Endothelial cell of umbilical vein (primary cell): ENCODE measurements at regions not wholly inside any gene's neighbourhood (a gene's known extent, or its start where the extent isn't known, plus 50 kb on each side); places are given as distances from the start of the nearest gene placed in this dataset.

Experiments
- BruUV-seq: library from RNA; stranded (reverse); fragments of 400-500 nt; replicated peaks from 2 replicates; lab custom pipeline; 2021; lab: Mats Ljungman, UMichigan
- CTCF ChIA-PET: fragments of 300-600, 350-600 bp; sonication (Branson Sonifier 250); formaldehyde crosslinking; loops from one replicate; lab custom pipeline; 2021; ENCODE audit warnings: antibody characterized with exemption, inconsistent platforms; lab: Charles Lee
- POLR2A ChIA-PET: fragments of 300-600, 350-600 bp; sonication (Branson Sonifier 250); formaldehyde crosslinking; loops from one replicate; lab custom pipeline; 2021; ENCODE audit warnings: antibody characterized with exemption, inconsistent platforms; lab: Charles Lee
- DNase-seq: peaks from one replicate; pipeline ENCODE4 v3.0.0-alpha.2; 2011; ENCODE audit warnings: low read depth, low spot score
- FAIRE-seq: peaks from 2 replicates; lab custom pipeline; 2011; peaks lifted over from hg19 to GRCh38; lab: Jason Lieb, UNC
- H2AFZ ChIP-seq: 2 replicates; pipeline ENCODE4 v1.6.0; 2012; ENCODE audit warnings: low read depth, low read length, control low read depth, inconsistent platforms
- H3K27ac ChIP-seq: 2 replicates; pipeline ENCODE4 v1.5.1; 2011; ENCODE audit warnings: low read depth, mild to moderate bottlenecking, control low read depth, low read length, moderate library complexity; ENCODE audit not compliant: insufficient read depth
- H3K27me3 ChIP-seq, 2 experiments: 2 replicates each; pipeline versions ENCODE4 v1.6.0 to v1.6.1; 2011; ENCODE audit warnings: low read length in 2 of 2, mixed read lengths in 1 of 2; ENCODE audit not compliant: control insufficient read depth in 2 of 2, insufficient read depth in 2 of 2
- H3K36me3 ChIP-seq, 2 experiments: 2 replicates in 1 of 2; 3 replicates in 1 of 2; pipeline ENCODE4 v1.5.1; 2011; ENCODE audit warnings: low read length in 2 of 2, mild to moderate bottlenecking in 1 of 2, moderate library complexity in 1 of 2; ENCODE audit not compliant: control insufficient read depth in 2 of 2, insufficient read depth in 2 of 2; ENCODE audit errors: extremely low read depth in 1 of 2
- H3K4me1 ChIP-seq: 3 replicates; pipeline ENCODE4 v1.5.1; 2011; ENCODE audit warnings: mild to moderate bottlenecking, low read length; ENCODE audit not compliant: control insufficient read depth, insufficient read depth; ENCODE audit errors: extremely low read depth
- H3K4me2 ChIP-seq: 2 replicates; pipeline ENCODE4 v1.6.1; 2011; ENCODE audit warnings: low read length, control low read depth, mixed read lengths; ENCODE audit not compliant: insufficient read depth
- H3K4me3 ChIP-seq, 3 experiments: fragments of 200-600 bp in 1 of 3; sonication (generic), shearing (Covaris generic) in 1 of 3; replicated peaks in 1 of 3; 2 replicates each; pipeline ENCODE4 v1.5.1; 2011 to 2016; ENCODE audit warnings: control low read depth in 3 of 3, low read length in 3 of 3, mild to moderate bottlenecking in 2 of 3, inconsistent platforms in 1 of 3, low read depth in 1 of 3, moderate library complexity in 1 of 3; ENCODE audit not compliant: insufficient read depth in 1 of 3
- H3K79me2 ChIP-seq: 2 replicates; pipeline ENCODE4 v1.6.0; 2012; ENCODE audit warnings: low read length, inconsistent platforms; ENCODE audit not compliant: control insufficient read depth, insufficient read depth
- H3K9ac ChIP-seq: replicated peaks from 2 replicates; pipeline ENCODE3; 2011; ENCODE audit warnings: low read length, control low read depth; ENCODE audit not compliant: insufficient read depth; ENCODE audit errors: extremely low read depth
- H3K9me1 ChIP-seq: replicated peaks from 3 replicates; pipeline ENCODE4 v1.6.0; 2011; ENCODE audit warnings: mild to moderate bottlenecking, low read length; ENCODE audit not compliant: control insufficient read depth, insufficient read depth; ENCODE audit errors: extremely low read depth
- H3K9me3 ChIP-seq: replicated peaks from 2 replicates; pipeline ENCODE4 v1.5.1; 2012; ENCODE audit warnings: low read length, inconsistent platforms; ENCODE audit not compliant: control insufficient read depth, insufficient read depth
- H4K20me1 ChIP-seq: replicated peaks from 2 replicates; pipeline ENCODE3; 2011; ENCODE audit warnings: mild to moderate bottlenecking, low read length; ENCODE audit not compliant: control insufficient read depth, insufficient read depth; ENCODE audit errors: extremely low read depth
- CTCF ChIP-seq, 2 donors: IDR thresholded peaks; 1 replicate in 1 of 2; 2 replicates in 1 of 2; pipeline ENCODE4 v1.5.1; 2011; ENCODE audit warnings: low read length in 2 of 2, mild to moderate bottlenecking in 2 of 2, moderate library complexity in 2 of 2, control low read depth in 1 of 2, inconsistent platforms in 1 of 2, low read depth in 1 of 2; ENCODE audit not compliant: insufficient read depth in 1 of 2; ENCODE audit errors: extremely low read depth in 1 of 2
- EZH2 ChIP-seq: IDR thresholded peaks from 2 replicates; pipeline ENCODE4 v1.6.1; 2012; ENCODE audit warnings: borderline replicate concordance, low read depth, mild to moderate bottlenecking, moderate library complexity, low read length, inconsistent platforms; ENCODE audit not compliant: severe bottlenecking
- FOS ChIP-seq: IDR thresholded peaks from 2 replicates; pipeline ENCODE4 v1.6.1; 2011; ENCODE audit warnings: mild to moderate bottlenecking, low read length, moderate library complexity, borderline replicate concordance; ENCODE audit not compliant: insufficient read depth
- GATA2 ChIP-seq: IDR thresholded peaks from 2 replicates; pipeline ENCODE4 v1.7.0; 2011; ENCODE audit warnings: low read depth, mild to moderate bottlenecking, moderate library complexity, mixed read lengths, low read length; ENCODE audit not compliant: insufficient read length, insufficient read depth
- MYC ChIP-seq: IDR thresholded peaks from one replicate; pipeline ENCODE4 v1.6.1; 2011; ENCODE audit warnings: mild to moderate bottlenecking, low read depth, low read length
- POLR2A ChIP-seq: IDR thresholded peaks from 2 replicates; pipeline ENCODE4 v1.6.1; 2012; ENCODE audit warnings: low read depth, mild to moderate bottlenecking, control low read depth, low read length
- POLR2AphosphoS5 ChIP-seq: IDR thresholded peaks from 2 replicates; pipeline ENCODE4 v1.6.1; 2012; ENCODE audit warnings: low read depth, mild to moderate bottlenecking, control low read depth, low read length, moderate library complexity; ENCODE audit not compliant: insufficient read depth
- dilution Hi-C: fragments of 300-500 bp; cut with MboI; formaldehyde crosslinking; loops from one replicate; pipeline ENCODE4 v1.15.0; 2019; ENCODE audit warnings: low sequenced_read_pairs; ENCODE audit not compliant: extremely low pct_ligation_motif_present
- intact Hi-C: fragments of 100-400 bp; cut with micrococcal nuclease; formaldehyde crosslinking; loops from one replicate; pipeline ENCODE4 v1.10.0; 2022
- TF ChIP-seq, protein P1 (sequence below): IDR thresholded peaks from 2 replicates; pipeline ENCODE4 v1.6.1; 2011; ENCODE audit not compliant: insufficient read depth, insufficient read length

DNA sequence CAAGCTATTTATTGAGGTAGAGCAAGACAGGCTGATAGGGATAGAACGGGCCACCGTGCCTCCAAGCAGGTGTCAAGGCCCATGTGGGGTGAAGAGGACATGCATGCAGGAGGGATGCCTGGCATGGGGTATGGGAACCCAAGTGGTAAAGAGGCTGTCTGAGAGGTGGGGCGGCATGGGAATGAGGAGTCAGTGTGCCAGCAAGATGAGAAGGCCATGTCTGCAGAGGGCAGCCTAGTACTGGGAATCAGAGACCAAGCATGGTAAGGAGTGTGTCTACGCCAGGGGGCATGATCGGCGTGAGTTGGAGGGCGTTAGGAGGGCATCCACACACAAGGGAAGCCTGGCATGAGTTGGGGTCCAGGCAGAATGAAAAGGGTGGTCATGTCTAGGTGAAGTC, 303.7 kb upstream of the PLD5 start:
- no TSS peak for BruUV-seq
- Histone ChIP-seq H3K9me3 (peaks cover 2% of the 10 kb centered on the region), H4K20me1 (no peaks in the 10 kb centered on the region), H3K79me2 (no peaks in the 10 kb centered on the region), H3K27ac (no peak overlapping the region), H2AFZ (no peak overlapping the region), H3K9me1 (no peaks in the 10 kb centered on the region), H3K4me3 (no peak overlapping the region), H3K4me1 (no peaks in the 10 kb centered on the region), H3K9ac (no peak overlapping the region), H3K27me3 (no peaks in the 10 kb centered on the region), H3K4me2 (no peak overlapping the region), H3K36me3 (no peaks in the 10 kb centered on the region)
- TF ChIP-seq GATA2: no peak
- no peak for TF ChIP-seq POLR2AphosphoS5
- no peak for TF ChIP-seq EZH2
- TF ChIP-seq FOS: no peak
- TF ChIP-seq POLR2A: no peak
- no peak for TF ChIP-seq MYC
- TF ChIP-seq, protein P1, sequence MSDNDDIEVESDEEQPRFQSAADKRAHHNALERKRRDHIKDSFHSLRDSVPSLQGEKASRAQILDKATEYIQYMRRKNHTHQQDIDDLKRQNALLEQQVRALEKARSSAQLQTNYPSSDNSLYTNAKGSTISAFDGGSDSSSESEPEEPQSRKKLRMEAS: no peak
- intact Hi-C loops: no loop called here
- no peak for DNase-seq
- ChIA-PET POLR2A (no interaction called here), CTCF (no interaction called here)
- FAIRE-seq: no peak
- dilution Hi-C loops: no loop called here

DNA sequence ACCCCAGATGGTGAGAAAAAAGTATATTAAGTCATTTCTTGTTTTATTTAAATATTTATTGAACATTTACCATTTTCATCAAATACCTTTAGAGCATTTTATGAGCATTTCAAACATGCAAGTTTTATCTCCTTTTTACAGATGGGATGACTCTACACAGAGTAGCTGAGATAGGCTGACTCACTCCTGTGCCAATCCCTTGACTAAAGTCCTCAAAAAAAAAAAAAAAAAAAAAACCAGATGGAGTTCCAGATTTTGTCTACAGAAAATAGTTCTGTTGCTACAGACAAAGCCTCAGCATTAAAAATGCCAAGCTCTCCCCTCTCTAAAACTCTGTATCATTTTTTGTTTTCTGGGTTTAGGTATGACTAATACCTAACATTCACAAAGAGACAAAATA, 303.0 kb upstream of the PLD5 start:
- no peaks in the 10 kb centered on the region for H4K20me1 ChIP-seq
- no peaks in the 10 kb centered on the region for H3K27me3 ChIP-seq
- FAIRE-seq (no peak), DNase-seq (no peak)
- TF ChIP-seq FOS (no peak), POLR2A (no peak), POLR2AphosphoS5 (no peak), CTCF (IDR thresholded peaks at IDR 0.05; ENCODE audit: extremely low read depth in 1 of 2, insufficient read depth in 1 of 2, low read depth in 1 of 2, low read length in 2 of 2) (no peak), MYC (no peak)
- TF ChIP-seq, protein P1: no peak
- H3K9me3 ChIP-seq: peaks cover 2% of the 10 kb centered on the region
- CTCF ChIA-PET: no interaction called here
- H3K4me1 ChIP-seq: no peaks in the 10 kb centered on the region
- no peaks in the 10 kb centered on the region for H3K9me1 ChIP-seq
- no peak overlapping the region for H3K27ac ChIP-seq
- BruUV-seq: no TSS peak
- H2AFZ ChIP-seq: no peak overlapping the region
- H3K9ac ChIP-seq: no peak overlapping the region
- no peak overlapping the region for H3K4me2 ChIP-seq
- intact Hi-C loops (no loop called here), dilution Hi-C loops (no loop called here)
- H3K36me3 ChIP-seq: no peaks in the 10 kb centered on the region
- H3K79me2 ChIP-seq: no peaks in the 10 kb centered on the region
- POLR2A ChIA-PET: no interaction called here
- H3K4me3 ChIP-seq: no peak overlapping the region
